ENCODE measurements at regions not wholly inside any gene's neighbourhood (a gene's known extent, or its start where the extent isn't known, plus 50 kb on each side); places are given as distances from the start of the nearest gene placed in this dataset.

- TF ChIP-seq EZH2 (IDR thresholded peaks at IDR 0.05) (no peak), POLR2AphosphoS5 (IDR thresholded peaks at IDR 0.05; ENCODE audit: borderline replicate concordance, low read depth, low read length) (no peak), FOXP2 (optimal IDR thresholded peaks at IDR 0.05; ENCODE audit: control extremely low read depth, extremely low read length, insufficient read depth) (no peak)
Observed at GRCh38 chr2:176876493-176877103, 336.0 kb upstream of the HNRNPA3 start.
